GM19240 (cell line): ENCODE measurements at regions not wholly inside any gene's neighbourhood (a gene's known extent, or its start where the extent isn't known, plus 50 kb on each side); places are given as distances from the start of the nearest gene placed in this dataset.

Experiments used
- DNase-seq: peaks from one replicate; pipeline ENCODE4 v3.0.0; 2011; ENCODE audit warnings: low spot score; ENCODE audit not compliant: insufficient read length

DNA sequence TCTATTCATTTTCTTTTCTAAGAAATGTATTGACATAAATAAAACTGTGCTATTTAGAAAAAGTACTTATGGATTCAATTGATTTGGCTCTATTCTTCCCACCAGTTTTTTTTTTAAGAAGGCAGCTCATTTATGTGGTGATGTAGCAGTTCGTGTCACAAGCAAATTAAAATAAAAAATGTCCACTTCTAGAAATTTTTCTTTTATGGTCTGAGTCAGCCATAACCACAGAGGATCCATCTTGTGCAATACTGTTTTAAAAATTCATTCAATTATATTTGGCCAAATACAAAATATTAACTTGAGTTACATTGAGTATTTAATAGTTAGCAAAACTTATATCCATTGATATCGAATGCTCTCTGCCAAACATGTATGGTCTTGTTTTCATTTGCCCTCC is 207.9 kb upstream of the FAT1 start:
- no peak for DNase-seq

- DNase-seq = no peak
These were observed 208.5 kb upstream of the FAT1 start for GRCh38 chr4:186932196-186932595.

GRCh38 chr4:186932631-186933187 is 209.1 kb upstream of the FAT1 start:
- DNase-seq = no peak

GRCh38 chr4:186934244-186934643 is 210.6 kb upstream of the FAT1 start:
- DNase-seq = no peak

DNA sequence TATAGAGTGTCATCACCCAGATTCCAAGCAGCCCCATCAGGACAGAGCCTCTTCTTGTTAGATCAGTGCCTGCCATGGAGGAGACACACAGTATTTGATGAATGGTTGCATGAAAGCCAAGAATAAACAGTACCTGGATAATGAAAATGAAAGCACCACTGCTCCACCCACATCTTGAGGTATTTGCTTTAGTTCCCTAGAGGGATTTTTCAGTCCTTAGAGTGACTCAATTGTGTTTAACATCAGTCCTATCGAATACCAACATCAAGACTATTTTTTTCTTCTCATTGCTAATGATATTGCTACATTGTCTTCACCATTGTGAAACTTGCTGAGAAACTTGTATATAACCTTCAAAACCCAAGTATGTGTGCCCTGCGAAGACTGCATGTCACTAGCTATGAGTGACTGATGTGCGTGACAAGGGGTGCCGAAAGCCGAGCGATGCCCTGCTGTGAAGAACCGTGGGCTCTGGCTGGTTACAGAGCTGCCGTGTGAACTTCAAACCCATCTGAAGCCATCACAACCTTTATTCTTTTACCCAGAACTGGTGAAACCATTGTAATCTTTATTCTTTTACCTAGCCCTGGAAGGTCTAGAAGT is 211.3 kb upstream of the FAT1 start:
- DNase-seq = no peak

DNA sequence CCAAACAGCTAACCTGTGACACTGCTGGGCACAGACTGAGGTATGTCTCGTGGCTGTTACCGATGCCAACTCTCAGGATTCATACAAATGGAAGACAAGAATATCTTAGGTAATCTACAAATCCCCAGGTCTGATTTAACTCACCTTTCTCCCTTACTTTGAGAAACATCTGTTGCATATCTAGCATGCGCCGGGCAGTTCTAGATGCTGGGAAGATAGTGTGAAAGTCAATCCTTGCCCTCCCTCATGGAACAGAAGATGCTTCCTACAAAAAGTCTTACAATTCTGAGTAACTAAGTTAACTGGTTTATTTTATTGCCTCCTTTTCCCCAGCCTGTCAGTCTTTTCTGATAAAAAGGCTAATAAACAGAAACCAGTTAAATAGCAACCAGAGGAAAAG is 212.2 kb upstream of the FAT1 start:
- no peak for DNase-seq

- no peak for DNase-seq
These were observed 213.1 kb upstream of the FAT1 start for GRCh38 chr4:186936496-186937375.

DNA sequence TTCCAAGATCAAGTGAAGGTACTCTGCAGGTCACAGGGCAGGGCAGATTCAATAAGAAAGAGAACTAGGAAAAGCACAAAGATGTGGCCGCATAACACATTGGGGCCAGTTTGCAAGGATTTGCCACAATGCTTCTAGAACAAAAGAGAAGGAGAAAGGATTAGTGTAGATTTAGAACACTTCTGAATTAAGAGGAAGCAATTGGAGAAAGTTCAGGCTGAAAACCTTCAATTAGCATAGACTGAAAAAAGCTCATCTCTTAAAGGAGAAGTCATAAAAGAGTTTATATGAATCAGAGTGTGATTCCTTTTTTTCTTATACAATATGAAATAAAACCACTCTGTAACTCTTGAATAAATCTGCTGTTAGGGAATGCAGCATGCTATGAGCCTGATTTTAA is 215.6 kb upstream of the FAT1 start:
- DNase-seq = no peak

- no peak for DNase-seq
These were observed 216.1 kb upstream of the FAT1 start for GRCh38 chr4:186939766-186940165.

DNA sequence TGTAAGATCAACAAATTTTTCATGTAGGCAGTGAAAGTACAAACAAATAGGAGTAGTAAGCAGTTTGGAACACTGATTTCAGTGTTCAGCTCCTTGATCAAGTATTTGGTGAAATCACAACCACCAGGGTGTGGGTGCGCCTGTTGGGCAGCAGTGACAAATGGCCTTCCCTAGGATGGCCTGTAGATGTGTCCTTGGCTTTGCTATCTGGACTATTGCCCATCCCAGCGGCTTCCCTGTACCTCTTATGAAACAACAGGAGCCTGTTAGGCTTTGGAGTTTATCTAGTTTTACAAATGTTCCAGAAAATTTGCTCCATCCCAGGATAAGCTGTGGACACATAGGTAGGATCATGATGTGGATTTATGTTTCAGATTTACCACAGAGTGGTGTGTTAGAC is 216.8 kb upstream of the FAT1 start:
- DNase-seq = no peak

DNA sequence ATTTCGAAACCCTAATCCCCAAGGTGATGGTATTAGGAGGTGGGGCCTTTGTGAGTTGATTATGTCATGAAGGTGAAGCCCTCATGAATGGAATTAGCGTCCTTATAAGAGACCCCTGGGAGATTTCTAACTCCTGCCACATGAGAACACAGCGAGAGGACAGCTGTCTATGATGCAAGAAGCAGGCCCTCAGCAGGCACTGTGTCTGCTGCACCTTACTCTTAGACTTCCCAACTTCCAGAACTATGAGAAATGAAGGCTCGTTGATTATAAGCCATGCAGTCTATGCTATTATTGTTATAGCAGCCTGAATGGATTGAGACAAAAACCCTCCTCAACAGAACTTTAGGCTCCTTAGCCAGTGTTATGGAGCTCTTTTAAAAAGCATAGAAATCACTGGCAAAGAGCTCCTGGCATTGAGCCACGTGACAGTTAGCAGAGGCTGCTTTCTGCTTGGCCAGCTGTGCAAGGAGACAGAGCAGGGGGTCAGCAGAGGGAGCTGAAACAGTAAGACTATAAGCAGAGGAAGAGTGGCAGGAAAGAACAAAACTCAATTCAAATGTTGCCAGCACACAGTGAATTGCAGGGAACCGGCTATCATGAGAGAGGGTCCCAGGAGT is 219.2 kb upstream of the FAT1 start:
- no peak for DNase-seq

- no peak for DNase-seq
These were observed 219.8 kb upstream of the FAT1 start for GRCh38 chr4:186943411-186943810.

- DNase-seq = no peak
These were observed 222.5 kb upstream of the FAT1 start for GRCh38 chr4:186946136-186946535.

GRCh38 chr4:186946682-186947294 is 223.1 kb upstream of the FAT1 start:
- no peak for DNase-seq

GRCh38 chr4:186948361-186949242 is 224.9 kb upstream of the FAT1 start:
- no peak for DNase-seq

DNA sequence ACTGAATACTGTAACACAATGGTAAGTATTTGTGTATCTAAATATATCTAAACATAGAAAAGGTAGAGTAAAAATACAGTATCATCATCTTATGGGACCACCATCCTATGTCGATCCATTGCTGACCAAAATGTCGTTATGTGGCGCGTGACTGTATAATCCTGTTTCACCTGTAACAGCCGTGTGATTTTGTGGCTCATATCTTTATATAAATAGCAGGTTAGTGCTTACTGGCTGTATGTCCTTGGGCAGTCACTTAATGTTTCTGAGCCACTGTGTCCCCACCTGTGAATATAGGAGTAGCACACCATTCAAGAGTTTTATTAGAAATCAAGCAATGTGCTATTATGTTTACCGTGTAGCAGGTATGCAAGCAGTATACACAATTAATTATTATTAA is 226.2 kb upstream of the FAT1 start:
- no peak for DNase-seq

- no peak for DNase-seq
These were observed 229.1 kb upstream of the FAT1 start for GRCh38 chr4:186952709-186953108.

DNA sequence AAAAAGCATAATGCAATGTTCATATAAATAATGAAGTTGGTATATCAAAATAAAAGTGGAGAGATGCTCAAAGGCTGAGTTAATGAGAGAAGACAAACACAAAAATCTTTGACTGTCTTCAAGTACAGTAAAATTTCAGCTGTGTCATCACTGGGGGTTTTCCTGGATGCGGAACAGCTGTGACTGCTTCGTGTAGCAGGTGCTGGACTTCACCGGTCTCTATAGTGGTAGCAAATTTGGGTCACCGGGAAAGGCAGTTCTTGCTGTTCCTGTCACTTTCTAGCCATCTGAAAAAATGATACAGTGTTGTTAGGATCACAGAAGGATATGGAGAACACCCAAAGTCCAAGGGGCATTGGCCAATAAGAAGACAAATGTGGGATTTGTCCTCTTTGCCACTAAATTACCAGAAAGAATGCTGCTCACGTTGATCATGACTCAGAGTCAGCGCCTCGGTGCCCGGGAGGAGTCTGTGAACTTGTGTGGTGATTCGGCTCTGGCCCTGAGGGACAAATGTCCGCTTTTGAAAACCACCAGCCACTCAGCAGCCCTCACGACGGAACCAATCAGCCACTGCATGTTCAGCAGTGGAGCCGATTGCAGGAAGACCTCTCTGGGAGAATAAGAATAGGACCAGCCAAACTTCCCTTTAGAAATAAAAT is 230.1 kb upstream of the FAT1 start:
- DNase-seq = no peak

GRCh38 chr4:186954509-186954908 is 230.9 kb upstream of the FAT1 start:
- DNase-seq = no peak

DNA sequence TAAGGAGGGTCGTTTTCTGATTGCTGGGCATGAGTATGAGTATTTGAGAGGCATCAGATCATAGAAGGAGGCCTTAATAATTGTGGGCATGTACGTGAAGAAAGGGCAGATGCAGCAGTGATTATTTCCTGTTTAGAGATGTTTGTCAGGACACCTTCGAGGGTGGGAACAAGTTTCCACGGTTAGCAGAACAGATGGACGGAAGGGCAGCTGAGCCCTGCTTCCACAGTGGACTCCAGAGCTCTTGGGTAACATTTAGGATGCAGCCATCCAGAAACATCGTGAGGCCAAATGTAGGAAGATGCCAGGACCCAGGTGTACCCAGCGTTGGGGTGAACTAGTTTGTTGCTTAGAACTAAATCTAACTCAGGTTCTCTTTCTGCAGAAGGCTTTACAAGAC is 231.3 kb upstream of the FAT1 start:
- DNase-seq = no peak
